ENCODE measurements at regions not wholly inside any gene's neighbourhood (a gene's known extent, or its start where the extent isn't known, plus 50 kb on each side); places are given as distances from the start of the nearest gene placed in this dataset.
"Not testable (repeated sequence)": the region's sequence is repeated elsewhere in the genome, so short reads cannot be mapped to it uniquely, and the experiment has no call there.

GRCh38 chr7:94311515-94311914 is 83.2 kb upstream of the COL1A2 start:
- H3K27me3 Mint-ChIP-seq, result peaks cover 0 to 6% of the 10 kb centered on the region in 2 donors
- no peaks in the 10 kb centered on the region for H3K36me3 Mint-ChIP-seq
- no peak for ATAC-seq
- no peak overlapping the region for H3K4me3 Mint-ChIP-seq
- no peak overlapping the region for H3K27ac Mint-ChIP-seq
- H3K9me3 Mint-ChIP-seq, result peaks cover 3% of the 10 kb centered on the region
- no peak for DNase-seq (ENCODE audit: low spot score)
- no peaks in the 10 kb centered on the region for H3K4me1 Mint-ChIP-seq (ENCODE audit: low read depth in 2 of 2)

GRCh38 chr7:94313926-94314325 is 80.8 kb upstream of the COL1A2 start:
- Mint-ChIP-seq H3K4me3 (no peak overlapping the region), H3K4me1 (ENCODE audit: low read depth in 2 of 2) (no peaks in the 10 kb centered on the region), H3K27ac (no peak overlapping the region), H3K36me3 (no peaks in the 10 kb centered on the region), H3K27me3 (peaks cover 0 to 6% of the 10 kb centered on the region in 2 donors), H3K9me3 (peaks cover 8% of the 10 kb centered on the region)
- DNase-seq (ENCODE audit: low spot score), result no peak
- no peak for ATAC-seq

GRCh38 chr7:94314413-94315410 is 80.0 kb upstream of the COL1A2 start:
- peaks cover 7% of the 10 kb centered on the region for H3K9me3 Mint-ChIP-seq
- peaks cover 0 to 2% of the 10 kb centered on the region in 2 donors for H3K27me3 Mint-ChIP-seq
- H3K4me3 Mint-ChIP-seq, result no peak overlapping the region
- H3K36me3 Mint-ChIP-seq, result no peaks in the 10 kb centered on the region
- DNase-seq (ENCODE audit: low spot score) (no peak), ATAC-seq (no peak)
- H3K27ac Mint-ChIP-seq, result no peak overlapping the region
- H3K4me1 Mint-ChIP-seq (ENCODE audit: low read depth in 2 of 2), result no peaks in the 10 kb centered on the region

GRCh38 chr7:94321138-94321537 is 73.6 kb upstream of the COL1A2 start:
- H3K9me3 Mint-ChIP-seq; H3K27ac Mint-ChIP-seq; H3K27me3 Mint-ChIP-seq; DNase-seq (ENCODE audit: low spot score); H3K4me3 Mint-ChIP-seq; H3K4me1 Mint-ChIP-seq (ENCODE audit: low read depth in 2 of 2); H3K36me3 Mint-ChIP-seq; ATAC-seq: not testable (repeated sequence)

- no peak for ATAC-seq
- Mint-ChIP-seq H3K27ac (no peak overlapping the region), H3K36me3 (no peaks in the 10 kb centered on the region), H3K4me3 (no peak overlapping the region), H3K9me3 (peaks cover 7% of the 10 kb centered on the region), H3K27me3 (no peaks in the 10 kb centered on the region), H3K4me1 (ENCODE audit: low read depth in 2 of 2) (no peaks in the 10 kb centered on the region)
- no peak for DNase-seq (ENCODE audit: low spot score)
These were observed 70.9 kb upstream of the COL1A2 start for GRCh38 chr7:94323844-94324243.

- H3K4me1 Mint-ChIP-seq (ENCODE audit: low read depth in 2 of 2), result no peaks in the 10 kb centered on the region
- peaks cover 4% of the 10 kb centered on the region for H3K9me3 Mint-ChIP-seq
- H3K27me3 Mint-ChIP-seq, result no peaks in the 10 kb centered on the region
- DNase-seq (ENCODE audit: low spot score), result no peak
- no peak overlapping the region for H3K27ac Mint-ChIP-seq
- H3K36me3 Mint-ChIP-seq, result no peaks in the 10 kb centered on the region
- ATAC-seq, result no peak
- H3K4me3 Mint-ChIP-seq, result no peak overlapping the region
These were observed 70.1 kb upstream of the COL1A2 start for GRCh38 chr7:94324380-94325121.

- H3K4me3 Mint-ChIP-seq, result no peak overlapping the region
- H3K27ac Mint-ChIP-seq, result no peak overlapping the region
- ATAC-seq (no peak), DNase-seq (ENCODE audit: low spot score) (no peak)
- no peaks in the 10 kb centered on the region for H3K4me1 Mint-ChIP-seq (ENCODE audit: low read depth in 2 of 2)
- no peaks in the 10 kb centered on the region for H3K36me3 Mint-ChIP-seq
- peaks cover 4% of the 10 kb centered on the region for H3K9me3 Mint-ChIP-seq
- H3K27me3 Mint-ChIP-seq, result no peaks in the 10 kb centered on the region
These were observed 69.6 kb upstream of the COL1A2 start for GRCh38 chr7:94325122-94325475.

- ATAC-seq (no peak), DNase-seq (ENCODE audit: low spot score) (no peak)
- peaks cover 0 to 7% of the 10 kb centered on the region in 2 donors for H3K27me3 Mint-ChIP-seq
- H3K36me3 Mint-ChIP-seq, result no peaks in the 10 kb centered on the region
- H3K27ac Mint-ChIP-seq, result no peak overlapping the region
- no peaks in the 10 kb centered on the region for H3K4me1 Mint-ChIP-seq (ENCODE audit: low read depth in 2 of 2)
- H3K9me3 Mint-ChIP-seq, result peaks cover 4% of the 10 kb centered on the region
- no peak overlapping the region for H3K4me3 Mint-ChIP-seq
These were observed 64.2 kb upstream of the COL1A2 start for GRCh38 chr7:94330269-94331020.

- DNase-seq (ENCODE audit: low spot score) (no peak), ATAC-seq (no peak)
- Mint-ChIP-seq H3K4me3 (no peak overlapping the region), H3K36me3 (no peaks in the 10 kb centered on the region), H3K4me1 (ENCODE audit: low read depth in 2 of 2) (no peaks in the 10 kb centered on the region), H3K27ac (no peak overlapping the region), H3K9me3 (peaks cover 4% of the 10 kb centered on the region), H3K27me3 (peaks cover under 1 to 7% of the 10 kb centered on the region in 2 donors)
These were observed 62.1 kb upstream of the COL1A2 start for GRCh38 chr7:94332571-94332970.

GRCh38 chr7:94333810-94334209 is 60.9 kb upstream of the COL1A2 start:
- Mint-ChIP-seq H3K27ac (no peak overlapping the region), H3K9me3 (peaks cover 6% of the 10 kb centered on the region), H3K4me1 (ENCODE audit: low read depth in 2 of 2) (no peaks in the 10 kb centered on the region), H3K27me3 (peaks cover 7 to 13% of the 10 kb centered on the region in 2 donors), H3K4me3 (no peak overlapping the region), H3K36me3 (no peaks in the 10 kb centered on the region)
- DNase-seq (ENCODE audit: low spot score), result no peak
- ATAC-seq, result no peak

GRCh38 chr7:94335586-94335985 is 59.1 kb upstream of the COL1A2 start:
- H3K9me3 Mint-ChIP-seq, result peaks cover 6% of the 10 kb centered on the region
- H3K4me3 Mint-ChIP-seq, result no peak overlapping the region
- H3K36me3 Mint-ChIP-seq, result no peaks in the 10 kb centered on the region
- peaks cover 10 to 13% of the 10 kb centered on the region in 2 donors for H3K27me3 Mint-ChIP-seq
- ATAC-seq (no peak), DNase-seq (ENCODE audit: low spot score) (no peak)
- H3K4me1 Mint-ChIP-seq (ENCODE audit: low read depth in 2 of 2), result no peaks in the 10 kb centered on the region
- no peak overlapping the region for H3K27ac Mint-ChIP-seq

GRCh38 chr7:94336009-94336408 is 58.7 kb upstream of the COL1A2 start:
- DNase-seq (ENCODE audit: low spot score) (no peak), ATAC-seq (no peak)
- H3K4me3 Mint-ChIP-seq, result no peak overlapping the region
- H3K4me1 Mint-ChIP-seq (ENCODE audit: low read depth in 2 of 2), result no peaks in the 10 kb centered on the region
- H3K27me3 Mint-ChIP-seq, result peaks cover 10 to 13% of the 10 kb centered on the region in 2 donors
- H3K9me3 Mint-ChIP-seq, result peaks cover 6% of the 10 kb centered on the region
- H3K36me3 Mint-ChIP-seq, result no peaks in the 10 kb centered on the region
- H3K27ac Mint-ChIP-seq, result no peak overlapping the region

- no peak overlapping the region for H3K4me3 Mint-ChIP-seq
- peaks cover 6% of the 10 kb centered on the region for H3K9me3 Mint-ChIP-seq
- H3K36me3 Mint-ChIP-seq, result no peaks in the 10 kb centered on the region
- no peak for DNase-seq (ENCODE audit: low spot score)
- no peaks in the 10 kb centered on the region for H3K4me1 Mint-ChIP-seq (ENCODE audit: low read depth in 2 of 2)
- peaks cover 10 to 13% of the 10 kb centered on the region in 2 donors for H3K27me3 Mint-ChIP-seq
- H3K27ac Mint-ChIP-seq, result no peak overlapping the region
- ATAC-seq, result no peak
These were observed 55.7 kb upstream of the COL1A2 start for GRCh38 chr7:94338921-94339371.

Data from natural killer cell treated with Interleukin-12 subunit alpha and Interleukin-12 subunit beta and Interleukin-15 and Interleukin-18, amount 100 ng/mL, for 72 hours (primary cell).